ENCODE measurements at regions not wholly inside any gene's neighbourhood (a gene's known extent, or its start where the extent isn't known, plus 50 kb on each side); places are given as distances from the start of the nearest gene placed in this dataset.

DNA sequence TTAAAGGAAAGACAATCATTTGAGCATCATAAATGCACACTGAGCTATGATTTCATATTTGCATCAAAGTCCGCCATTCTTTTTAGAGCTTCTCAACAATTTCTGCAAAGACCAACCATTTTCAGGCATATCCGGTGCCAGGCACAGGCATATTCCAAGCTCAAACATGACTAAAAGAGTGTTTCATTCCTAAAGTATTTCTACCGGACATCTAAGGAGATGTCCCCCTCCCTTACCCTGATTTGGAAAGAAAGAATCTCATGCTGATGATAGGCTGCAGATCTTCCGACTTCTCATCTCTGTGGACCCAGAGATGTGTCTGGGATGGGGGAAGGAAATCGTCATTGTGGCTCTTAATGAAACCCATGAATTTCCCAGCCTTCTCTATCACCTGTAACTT is 600.5 kb upstream of the MGMT start:
- TF ChIP-seq POLR2A (IDR thresholded peaks at IDR 0.05; ENCODE audit: borderline replicate concordance, extremely low read depth, insufficient read depth, insufficient read length) (no peak), RAD21 (IDR thresholded peaks at IDR 0.05; ENCODE audit: low read depth) (no peak), EZH2phosphoT487 (IDR thresholded peaks at IDR 0.05; ENCODE audit: borderline replicate concordance) (no peak), CEBPB (IDR thresholded peaks at IDR 0.05; ENCODE audit: low read depth) (no peak), EZH2 (IDR thresholded peaks at IDR 0.05) (no peak), YY1 (IDR thresholded peaks at IDR 0.05; ENCODE audit: extremely low read depth, insufficient replicate concordance, low read depth, low read length) (no peak), POLR2AphosphoS5 (IDR thresholded peaks at IDR 0.05; ENCODE audit: low read depth, low read length) (no peak)
- TF ChIP-seq, protein P1, sequence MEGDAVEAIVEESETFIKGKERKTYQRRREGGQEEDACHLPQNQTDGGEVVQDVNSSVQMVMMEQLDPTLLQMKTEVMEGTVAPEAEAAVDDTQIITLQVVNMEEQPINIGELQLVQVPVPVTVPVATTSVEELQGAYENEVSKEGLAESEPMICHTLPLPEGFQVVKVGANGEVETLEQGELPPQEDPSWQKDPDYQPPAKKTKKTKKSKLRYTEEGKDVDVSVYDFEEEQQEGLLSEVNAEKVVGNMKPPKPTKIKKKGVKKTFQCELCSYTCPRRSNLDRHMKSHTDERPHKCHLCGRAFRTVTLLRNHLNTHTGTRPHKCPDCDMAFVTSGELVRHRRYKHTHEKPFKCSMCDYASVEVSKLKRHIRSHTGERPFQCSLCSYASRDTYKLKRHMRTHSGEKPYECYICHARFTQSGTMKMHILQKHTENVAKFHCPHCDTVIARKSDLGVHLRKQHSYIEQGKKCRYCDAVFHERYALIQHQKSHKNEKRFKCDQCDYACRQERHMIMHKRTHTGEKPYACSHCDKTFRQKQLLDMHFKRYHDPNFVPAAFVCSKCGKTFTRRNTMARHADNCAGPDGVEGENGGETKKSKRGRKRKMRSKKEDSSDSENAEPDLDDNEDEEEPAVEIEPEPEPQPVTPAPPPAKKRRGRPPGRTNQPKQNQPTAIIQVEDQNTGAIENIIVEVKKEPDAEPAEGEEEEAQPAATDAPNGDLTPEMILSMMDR (IDR thresholded peaks at IDR 0.05 in 2 of 3, conservative IDR thresholded peaks at IDR 0.05 in 1 of 3; ENCODE audit: borderline replicate concordance in 1 of 3, insufficient read depth in 1 of 3, low read depth in 2 of 3, low read length in 2 of 3): no peak
- TF ChIP-seq, protein P2, sequence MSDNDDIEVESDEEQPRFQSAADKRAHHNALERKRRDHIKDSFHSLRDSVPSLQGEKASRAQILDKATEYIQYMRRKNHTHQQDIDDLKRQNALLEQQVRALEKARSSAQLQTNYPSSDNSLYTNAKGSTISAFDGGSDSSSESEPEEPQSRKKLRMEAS (IDR thresholded peaks at IDR 0.05): no peak
- TF ChIP-seq, protein P3, sequence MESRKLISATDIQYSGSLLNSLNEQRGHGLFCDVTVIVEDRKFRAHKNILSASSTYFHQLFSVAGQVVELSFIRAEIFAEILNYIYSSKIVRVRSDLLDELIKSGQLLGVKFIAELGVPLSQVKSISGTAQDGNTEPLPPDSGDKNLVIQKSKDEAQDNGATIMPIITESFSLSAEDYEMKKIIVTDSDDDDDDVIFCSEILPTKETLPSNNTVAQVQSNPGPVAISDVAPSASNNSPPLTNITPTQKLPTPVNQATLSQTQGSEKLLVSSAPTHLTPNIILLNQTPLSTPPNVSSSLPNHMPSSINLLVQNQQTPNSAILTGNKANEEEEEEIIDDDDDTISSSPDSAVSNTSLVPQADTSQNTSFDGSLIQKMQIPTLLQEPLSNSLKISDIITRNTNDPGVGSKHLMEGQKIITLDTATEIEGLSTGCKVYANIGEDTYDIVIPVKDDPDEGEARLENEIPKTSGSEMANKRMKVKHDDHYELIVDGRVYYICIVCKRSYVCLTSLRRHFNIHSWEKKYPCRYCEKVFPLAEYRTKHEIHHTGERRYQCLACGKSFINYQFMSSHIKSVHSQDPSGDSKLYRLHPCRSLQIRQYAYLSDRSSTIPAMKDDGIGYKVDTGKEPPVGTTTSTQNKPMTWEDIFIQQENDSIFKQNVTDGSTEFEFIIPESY (IDR thresholded peaks at IDR 0.05; ENCODE audit: extremely low read depth, insufficient replicate concordance, low read length): no peak
- TF ChIP-seq, protein P4, sequence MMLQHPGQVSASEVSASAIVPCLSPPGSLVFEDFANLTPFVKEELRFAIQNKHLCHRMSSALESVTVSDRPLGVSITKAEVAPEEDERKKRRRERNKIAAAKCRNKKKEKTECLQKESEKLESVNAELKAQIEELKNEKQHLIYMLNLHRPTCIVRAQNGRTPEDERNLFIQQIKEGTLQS (IDR thresholded peaks at IDR 0.05): no peak
